ENCODE measurements at regions not wholly inside any gene's neighbourhood (a gene's known extent, or its start where the extent isn't known, plus 50 kb on each side); places are given as distances from the start of the nearest gene placed in this dataset.
"Not testable (repeated sequence)": the region's sequence is repeated elsewhere in the genome, so short reads cannot be mapped to it uniquely, and the experiment has no call there.

GRCh38 chr3:198096015-198096414 is 136.0 kb downstream of the LMLN start:
- Mint-ChIP-seq H3K4me1 (peaks cover 2% of the 10 kb centered on the region), H3K27ac (no peak overlapping the region), H3K27me3 (peaks cover 15% of the 10 kb centered on the region), H3K9me3 (peaks cover 16% of the 10 kb centered on the region), H3K36me3 (peaks cover 3% of the 10 kb centered on the region), H3K4me3 (no peak overlapping the region)
- POLR2A ChIA-PET = no interaction called here
- DNase-seq (no peak), ATAC-seq (ENCODE audit: low read depth) (no peak)

DNA sequence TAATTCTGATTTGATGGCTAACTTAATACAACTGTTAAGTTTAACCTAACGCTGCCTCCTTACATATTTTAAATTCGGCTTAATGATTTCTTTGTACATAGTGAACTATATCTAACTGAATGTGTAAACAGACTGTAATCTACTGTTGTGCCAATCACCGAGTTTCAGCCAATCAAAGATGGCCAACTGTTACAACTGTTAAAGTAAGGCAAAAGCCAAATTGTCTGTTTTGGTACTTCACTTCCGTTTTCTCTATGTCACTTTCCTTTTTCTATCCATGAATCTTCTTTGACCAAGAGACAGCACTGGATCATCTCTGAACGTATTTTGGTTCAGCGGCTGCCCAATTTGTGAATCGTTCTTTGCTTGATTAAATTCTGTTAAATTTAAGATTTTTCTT is 137.0 kb downstream of the LMLN start:
- Mint-ChIP-seq H3K36me3 (peaks cover 3% of the 10 kb centered on the region), H3K4me3 (no peak overlapping the region), H3K27me3 (peaks cover 12% of the 10 kb centered on the region), H3K27ac (no peak overlapping the region), H3K9me3 (peaks cover 16% of the 10 kb centered on the region), H3K4me1 (peaks cover 2% of the 10 kb centered on the region)
- no peak for DNase-seq
- no peak for ATAC-seq (ENCODE audit: low read depth)
- POLR2A ChIA-PET = no interaction called here

DNA sequence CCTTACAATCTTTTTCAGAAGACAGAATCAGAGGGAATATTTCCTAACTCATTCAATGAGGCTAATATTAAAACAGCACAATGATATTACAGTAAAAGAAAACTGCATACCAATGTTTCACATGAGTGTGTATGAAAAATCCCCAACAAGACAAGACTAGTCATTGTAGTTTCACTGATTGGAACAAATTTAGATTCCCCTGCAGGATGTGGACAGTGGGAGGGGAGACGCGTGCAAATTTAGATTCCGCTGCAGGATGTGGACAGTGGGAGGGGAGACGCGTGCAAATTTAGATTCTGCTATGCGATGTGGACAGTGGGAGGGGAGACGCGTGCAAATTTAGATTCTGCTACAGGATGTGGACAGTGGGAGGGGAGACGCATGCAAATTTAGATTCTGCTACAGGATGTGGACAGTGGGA is 138.7 kb downstream of the LMLN start:
- Mint-ChIP-seq H3K27ac (peak overlapping the region; percentile 92), H3K4me3 (peak overlapping the region; percentile 64), H3K9me3 (peaks cover 13% of the 10 kb centered on the region)
- DNase-seq; H3K36me3 Mint-ChIP-seq; H3K27me3 Mint-ChIP-seq; POLR2A ChIA-PET; ATAC-seq (ENCODE audit: low read depth); H3K4me1 Mint-ChIP-seq: not testable (repeated sequence)

GRCh38 chr3:198103070-198103469 is 143.1 kb downstream of the LMLN start:
- POLR2A ChIA-PET; H3K36me3 Mint-ChIP-seq; H3K4me1 Mint-ChIP-seq; H3K27me3 Mint-ChIP-seq; ATAC-seq (ENCODE audit: low read depth); DNase-seq: not testable (repeated sequence)
- H3K4me3 Mint-ChIP-seq = peak overlapping the region; percentile 28
- peaks cover 16% of the 10 kb centered on the region for H3K9me3 Mint-ChIP-seq
- H3K27ac Mint-ChIP-seq = peak overlapping the region; percentile 75

- Mint-ChIP-seq H3K4me1 (peaks cover 3% of the 10 kb centered on the region), H3K4me3 (peak overlapping the region; percentile 42), H3K27me3 (peaks cover 9% of the 10 kb centered on the region), H3K9me3 (peaks cover 16% of the 10 kb centered on the region), H3K27ac (peak overlapping the region; percentile 72), H3K36me3 (peaks cover 2% of the 10 kb centered on the region)
- POLR2A ChIA-PET = no interaction called here
- ATAC-seq (ENCODE audit: low read depth) (no peak), DNase-seq (no peak)
Measured at GRCh38 chr3:198106265-198106664, 146.2 kb downstream of the LMLN start.

GRCh38 chr3:198107840-198108734 is 148.1 kb downstream of the LMLN start:
- ATAC-seq (ENCODE audit: low read depth) (no peak), DNase-seq (no peak)
- Mint-ChIP-seq H3K27me3 (peaks cover 24% of the 10 kb centered on the region), H3K4me1 (peaks cover 6% of the 10 kb centered on the region), H3K9me3 (peaks cover 18% of the 10 kb centered on the region), H3K4me3 (no peak overlapping the region), H3K27ac (no peak overlapping the region), H3K36me3 (peaks cover 5% of the 10 kb centered on the region)
- POLR2A ChIA-PET = no interaction called here

- ATAC-seq (ENCODE audit: low read depth) (no peak), DNase-seq (no peak)
- POLR2A ChIA-PET = no interaction called here
- H3K4me3 Mint-ChIP-seq = no peak overlapping the region
- H3K27me3 Mint-ChIP-seq = peaks cover 39% of the 10 kb centered on the region
- peaks cover 9% of the 10 kb centered on the region for H3K4me1 Mint-ChIP-seq
- H3K36me3 Mint-ChIP-seq = peaks cover 11% of the 10 kb centered on the region
- peaks cover 21% of the 10 kb centered on the region for H3K9me3 Mint-ChIP-seq
- no peak overlapping the region for H3K27ac Mint-ChIP-seq
Measured at GRCh38 chr3:198109883-198110282, 149.9 kb downstream of the LMLN start.

DNA sequence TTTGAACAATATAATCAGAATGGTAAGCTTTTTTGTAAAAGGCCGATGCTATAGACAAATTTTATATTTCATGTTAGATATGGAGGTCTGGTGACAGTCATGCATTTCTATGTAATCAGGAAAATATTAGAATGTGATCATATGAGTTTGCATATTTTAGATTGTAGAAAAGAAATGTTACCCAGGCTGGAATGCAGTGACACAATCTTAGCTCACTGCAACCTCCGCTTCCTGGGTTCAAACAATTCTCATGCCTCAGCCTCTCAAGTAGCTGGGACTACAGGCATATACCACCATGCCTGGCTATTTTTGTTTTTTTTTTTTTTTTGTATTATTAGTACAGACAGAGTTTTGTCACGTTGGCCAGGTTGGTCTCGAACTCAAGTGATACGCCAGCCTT is 152.0 kb downstream of the LMLN start:
- Mint-ChIP-seq H3K4me1 (peaks cover 6% of the 10 kb centered on the region), H3K27ac (no peak overlapping the region), H3K36me3 (peaks cover 10% of the 10 kb centered on the region), H3K4me3 (no peak overlapping the region), H3K9me3 (peaks cover 17% of the 10 kb centered on the region), H3K27me3 (peaks cover 44% of the 10 kb centered on the region)
- ATAC-seq (ENCODE audit: low read depth) (no peak), DNase-seq (no peak)
- POLR2A ChIA-PET = interaction anchor here (1.1 kb wide), 1 partner anchor 31 kb away, joined by 4 read pairs; no protein-coding TSS in a partner anchor

- H3K27me3 Mint-ChIP-seq = peaks cover 48% of the 10 kb centered on the region
- H3K27ac Mint-ChIP-seq = peak overlapping the region; percentile 52
- ATAC-seq (ENCODE audit: low read depth) (no peak), DNase-seq (peak; percentile 48)
- peaks cover 10% of the 10 kb centered on the region for H3K36me3 Mint-ChIP-seq
- POLR2A ChIA-PET = no interaction called here
- H3K4me3 Mint-ChIP-seq = peak overlapping the region; percentile 72
- peaks cover 6% of the 10 kb centered on the region for H3K4me1 Mint-ChIP-seq
- H3K9me3 Mint-ChIP-seq = peaks cover 12% of the 10 kb centered on the region
Measured at GRCh38 chr3:198113206-198114053, 153.4 kb downstream of the LMLN start.

GRCh38 chr3:198114516-198114915 is 154.5 kb downstream of the LMLN start:
- ATAC-seq (ENCODE audit: low read depth); H3K9me3 Mint-ChIP-seq; H3K4me3 Mint-ChIP-seq; H3K27ac Mint-ChIP-seq; POLR2A ChIA-PET; DNase-seq; H3K4me1 Mint-ChIP-seq: not testable (repeated sequence)
- peaks cover 48% of the 10 kb centered on the region for H3K27me3 Mint-ChIP-seq
- H3K36me3 Mint-ChIP-seq = peaks cover 10% of the 10 kb centered on the region

DNA sequence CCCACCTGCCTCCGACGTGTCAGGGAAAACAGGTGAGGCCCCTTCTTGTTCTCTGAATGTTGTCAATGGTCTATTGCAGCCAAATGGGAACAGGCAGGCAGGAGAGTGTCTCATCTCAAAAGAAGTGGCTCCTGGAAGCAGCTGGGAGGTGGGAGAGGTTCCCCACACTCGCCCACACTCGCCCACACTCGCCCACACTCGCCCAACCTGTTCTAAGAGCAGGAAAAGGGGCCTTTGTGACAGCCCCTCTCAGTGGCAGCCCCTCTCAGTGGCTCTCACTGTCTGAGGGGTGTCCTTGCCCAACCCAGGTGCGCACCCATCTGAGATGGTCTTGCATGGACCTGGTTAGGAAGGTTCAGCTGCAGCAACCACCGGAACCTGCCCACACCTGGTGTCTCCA is 162.2 kb downstream of the LMLN start:
- H3K4me1 Mint-ChIP-seq; H3K36me3 Mint-ChIP-seq; H3K4me3 Mint-ChIP-seq; H3K9me3 Mint-ChIP-seq; H3K27ac Mint-ChIP-seq; ATAC-seq (ENCODE audit: low read depth); POLR2A ChIA-PET; H3K27me3 Mint-ChIP-seq; DNase-seq: not testable (repeated sequence)

DNA sequence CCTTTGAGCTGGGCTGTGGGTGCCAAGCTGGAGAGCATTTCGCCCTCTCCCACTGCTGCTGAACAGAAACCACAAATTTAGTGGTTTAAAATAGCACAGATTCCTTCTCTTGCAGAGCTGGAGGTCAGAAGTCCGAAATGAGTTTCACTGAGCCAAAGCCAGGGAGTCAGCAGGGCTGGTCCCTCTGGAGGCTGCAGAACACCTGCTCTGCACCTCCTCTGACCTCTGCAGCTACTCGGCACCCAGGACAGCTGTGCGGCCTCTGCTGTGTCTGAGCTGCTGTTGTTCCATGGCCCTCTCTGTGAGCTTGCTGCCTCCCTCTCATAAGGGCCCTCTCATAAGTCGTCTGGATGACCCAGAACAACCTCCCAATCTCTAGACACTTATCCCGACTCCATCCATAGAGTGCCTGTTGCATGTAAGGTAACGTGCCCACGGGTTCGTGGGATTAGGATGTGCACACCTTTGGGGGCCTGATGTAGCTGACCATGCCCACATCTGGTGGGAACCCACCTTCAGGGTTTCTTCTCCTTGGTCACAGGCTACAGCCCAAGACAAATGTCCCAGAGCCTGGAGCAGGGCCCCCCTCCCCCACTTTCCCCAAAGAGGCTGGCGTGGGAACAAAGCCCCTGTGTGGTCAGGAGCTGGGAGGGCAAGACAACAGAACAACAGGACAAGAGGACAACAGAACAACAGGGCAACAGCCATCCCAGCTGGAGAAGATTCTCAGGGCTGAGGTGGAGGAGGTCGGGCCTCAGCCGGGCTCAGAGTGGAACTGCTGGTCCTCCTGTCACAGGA is 177.2 kb downstream of the LMLN start:
- H3K4me1 Mint-ChIP-seq; POLR2A ChIA-PET; H3K27ac Mint-ChIP-seq; H3K4me3 Mint-ChIP-seq; H3K9me3 Mint-ChIP-seq; H3K27me3 Mint-ChIP-seq; ATAC-seq (ENCODE audit: low read depth); H3K36me3 Mint-ChIP-seq; DNase-seq: not testable (repeated sequence)

DNA sequence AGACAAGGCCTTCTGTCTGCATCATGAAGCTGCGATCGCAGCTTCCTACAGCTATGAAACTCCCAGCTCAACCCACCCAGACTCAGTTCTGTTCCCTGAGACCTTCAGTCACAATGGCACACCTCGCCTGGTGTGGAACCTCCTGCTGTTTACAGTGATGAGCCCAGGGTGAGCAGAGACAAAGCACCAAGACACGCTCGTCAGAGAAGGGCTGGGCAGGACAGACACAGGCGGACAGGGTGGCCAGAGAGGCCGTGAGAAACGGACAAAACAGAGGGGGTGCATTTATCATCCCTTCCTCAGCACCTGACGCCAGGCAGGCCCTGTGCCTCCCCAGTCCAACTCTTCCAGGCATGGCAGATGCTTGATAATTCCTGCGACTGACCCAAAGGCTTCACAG is 178.2 kb downstream of the LMLN start:
- ATAC-seq (ENCODE audit: low read depth); H3K4me3 Mint-ChIP-seq; H3K27me3 Mint-ChIP-seq; H3K36me3 Mint-ChIP-seq; H3K9me3 Mint-ChIP-seq; H3K4me1 Mint-ChIP-seq; POLR2A ChIA-PET; H3K27ac Mint-ChIP-seq: not testable (repeated sequence)
- DNase-seq = peak; percentile 15

Measured in activated naive CD8-positive, alpha-beta T cell treated with anti-CD3 and anti-CD28 coated beads, Interleukin-2, amount 10 ng/mL, durations not matched to agents 7 days and 5 days (primary cell).